HepG2 (cell line): ENCODE measurements at regions not wholly inside any gene's neighbourhood (a gene's known extent, or its start where the extent isn't known, plus 50 kb on each side); places are given as distances from the start of the nearest gene placed in this dataset.

Experiments
- ARHGAP35 ChIP-seq: sonication (generic); formaldehyde crosslinking; IDR thresholded peaks from 2 replicates; pipeline ENCODE4 v1.9.0; 2022; ENCODE audit warnings: mild to moderate bottlenecking, inconsistent platforms, moderate library complexity, missing genetic modification reagents, borderline replicate concordance
- ATAD3A ChIP-seq: sonication (generic); formaldehyde crosslinking; IDR thresholded peaks from 2 replicates; pipeline ENCODE4 v1.4.0; 2020; ENCODE audit warnings: missing genetic modification reagents
- BCL6 ChIP-seq: IDR thresholded peaks from 2 replicates; pipeline ENCODE4 v1.6.1; 2016; ENCODE audit warnings: missing genetic modification reagents, missing compliant biosample characterization
- CBX2 ChIP-seq, 2 experiments: fragments of 200-600 bp in 1 of 2; sonication (generic); formaldehyde crosslinking in 1 of 2; IDR thresholded peaks; 2 replicates each; pipeline versions ENCODE4 v1.7.0 to v1.8.1; 2018 to 2022; ENCODE audit warnings: low read depth in 2 of 2, low read length in 1 of 2, mild to moderate bottlenecking in 1 of 2, missing genetic modification reagents in 1 of 2
- HMGXB3 ChIP-seq: sonication (generic); formaldehyde crosslinking; IDR thresholded peaks from 2 replicates; pipeline ENCODE4 v1.4.0; 2020; ENCODE audit warnings: missing genetic modification reagents, borderline replicate concordance
- NCOR1 ChIP-seq: fragments of 200-600 bp; sonication (generic); IDR thresholded peaks from 2 replicates; pipeline ENCODE4 v1.7.0; 2017; ENCODE audit warnings: antibody characterized with exemption, low read length, borderline replicate concordance
- RFX1 ChIP-seq: fragments of 450-650 bp; IDR thresholded peaks from 2 replicates; pipeline ENCODE4 v1.6.1; 2017
- SATB2 ChIP-seq: sonication (generic); formaldehyde crosslinking; IDR thresholded peaks from 2 replicates; pipeline ENCODE4 v1.5.0; 2020; ENCODE audit warnings: missing genetic modification reagents
- TBL1XR1 ChIP-seq: fragments of 150-350 bp; IDR thresholded peaks from 2 replicates; pipeline ENCODE4 v1.6.1; 2014; ENCODE audit warnings: borderline replicate concordance, low read length; ENCODE audit not compliant: partially characterized antibody
- U2AF2 ChIP-seq: fragments of 200-400 bp; formaldehyde crosslinking; IDR thresholded peaks from 2 replicates; pipeline ENCODE4 v1.6.1; 2017; ENCODE audit warnings: low read depth, mild to moderate bottlenecking, low read length
- ZBTB25 ChIP-seq: IDR thresholded peaks from 2 replicates; pipeline ENCODE4 v1.6.1; 2018; ENCODE audit warnings: missing genetic modification reagents
- ZNF232 ChIP-seq: sonication (generic); formaldehyde crosslinking; IDR thresholded peaks from 2 replicates; pipeline ENCODE4 v1.4.0; 2020; ENCODE audit warnings: missing genetic modification reagents, borderline replicate concordance
- ZNF275 ChIP-seq: sonication (generic); formaldehyde crosslinking; IDR thresholded peaks from 2 replicates; pipeline ENCODE4 v1.8.0; 2022; ENCODE audit warnings: missing genetic modification reagents, mild to moderate bottlenecking, inconsistent platforms, borderline replicate concordance
- ZNF362 ChIP-seq: sonication (generic); formaldehyde crosslinking; IDR thresholded peaks from 2 replicates; pipeline ENCODE4 v1.4.0; 2020; ENCODE audit warnings: missing genetic modification reagents, mild to moderate bottlenecking, borderline replicate concordance
- TF ChIP-seq, protein P1 (sequence below): sonication (generic); formaldehyde crosslinking; IDR thresholded peaks from 2 replicates; pipeline ENCODE4 v1.5.0; 2020; ENCODE audit warnings: mild to moderate bottlenecking, missing genetic modification reagents, moderate library complexity
- TF ChIP-seq, protein P2 (sequence below): fragments of 450-650 bp; IDR thresholded peaks from 2 replicates; pipeline ENCODE4 v1.6.1; 2017
- TF ChIP-seq, protein P3 (sequence below): sonication (generic); formaldehyde crosslinking; IDR thresholded peaks from 2 replicates; pipeline ENCODE4 v1.5.0; 2020; ENCODE audit warnings: mild to moderate bottlenecking, missing genetic modification reagents

DNA sequence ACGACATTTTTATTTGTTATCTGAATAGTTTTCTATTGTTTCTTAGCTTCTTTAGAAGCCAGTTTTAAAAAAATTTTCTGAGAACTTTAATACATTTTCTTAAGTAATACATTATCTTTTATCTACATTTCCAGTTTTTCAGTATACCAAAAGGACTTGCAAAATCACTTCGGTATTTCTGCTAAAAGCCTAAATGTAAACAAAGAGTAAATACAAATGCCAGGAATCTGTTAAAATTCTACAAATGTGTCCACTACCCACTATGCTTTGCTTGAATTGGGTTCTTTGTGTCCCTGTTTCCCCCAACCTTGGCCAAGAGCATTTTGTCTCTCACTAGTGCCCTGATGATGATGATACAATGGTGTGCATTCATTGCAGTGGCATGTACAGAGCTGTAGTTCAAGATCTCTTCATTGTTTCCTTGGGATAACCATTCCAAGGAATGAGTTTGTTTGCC, 611.2 kb downstream of the NR2F1-AS1 start (continued):
- no peak for TF ChIP-seq ATAD3A (CRISPR knock-in tag)
- TF ChIP-seq CBX2 (IDR thresholded peaks at IDR 0.05; ENCODE audit: low read depth, low read length), result no peak
- TF ChIP-seq CBX2 (CRISPR knock-in tag; IDR thresholded peaks at IDR 0.05; ENCODE audit: low read depth), result no peak
- no peak for TF ChIP-seq TBL1XR1
- TF ChIP-seq, protein P1, sequence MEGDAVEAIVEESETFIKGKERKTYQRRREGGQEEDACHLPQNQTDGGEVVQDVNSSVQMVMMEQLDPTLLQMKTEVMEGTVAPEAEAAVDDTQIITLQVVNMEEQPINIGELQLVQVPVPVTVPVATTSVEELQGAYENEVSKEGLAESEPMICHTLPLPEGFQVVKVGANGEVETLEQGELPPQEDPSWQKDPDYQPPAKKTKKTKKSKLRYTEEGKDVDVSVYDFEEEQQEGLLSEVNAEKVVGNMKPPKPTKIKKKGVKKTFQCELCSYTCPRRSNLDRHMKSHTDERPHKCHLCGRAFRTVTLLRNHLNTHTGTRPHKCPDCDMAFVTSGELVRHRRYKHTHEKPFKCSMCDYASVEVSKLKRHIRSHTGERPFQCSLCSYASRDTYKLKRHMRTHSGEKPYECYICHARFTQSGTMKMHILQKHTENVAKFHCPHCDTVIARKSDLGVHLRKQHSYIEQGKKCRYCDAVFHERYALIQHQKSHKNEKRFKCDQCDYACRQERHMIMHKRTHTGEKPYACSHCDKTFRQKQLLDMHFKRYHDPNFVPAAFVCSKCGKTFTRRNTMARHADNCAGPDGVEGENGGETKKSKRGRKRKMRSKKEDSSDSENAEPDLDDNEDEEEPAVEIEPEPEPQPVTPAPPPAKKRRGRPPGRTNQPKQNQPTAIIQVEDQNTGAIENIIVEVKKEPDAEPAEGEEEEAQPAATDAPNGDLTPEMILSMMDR (CRISPR knock-in tag), result no peak
- TF ChIP-seq ZNF275, result no peak
- no peak for TF ChIP-seq RFX1
- TF ChIP-seq SATB2 (CRISPR knock-in tag), result no peak
- TF ChIP-seq BCL6 (CRISPR knock-in tag), result peak; percentile 78
- TF ChIP-seq ZBTB25 (CRISPR knock-in tag), result no peak; the same call in 1 of the 2 replicates
- TF ChIP-seq NCOR1, result peak; percentile 60; the same call in 1 of the 2 replicates
- TF ChIP-seq, protein P2, sequence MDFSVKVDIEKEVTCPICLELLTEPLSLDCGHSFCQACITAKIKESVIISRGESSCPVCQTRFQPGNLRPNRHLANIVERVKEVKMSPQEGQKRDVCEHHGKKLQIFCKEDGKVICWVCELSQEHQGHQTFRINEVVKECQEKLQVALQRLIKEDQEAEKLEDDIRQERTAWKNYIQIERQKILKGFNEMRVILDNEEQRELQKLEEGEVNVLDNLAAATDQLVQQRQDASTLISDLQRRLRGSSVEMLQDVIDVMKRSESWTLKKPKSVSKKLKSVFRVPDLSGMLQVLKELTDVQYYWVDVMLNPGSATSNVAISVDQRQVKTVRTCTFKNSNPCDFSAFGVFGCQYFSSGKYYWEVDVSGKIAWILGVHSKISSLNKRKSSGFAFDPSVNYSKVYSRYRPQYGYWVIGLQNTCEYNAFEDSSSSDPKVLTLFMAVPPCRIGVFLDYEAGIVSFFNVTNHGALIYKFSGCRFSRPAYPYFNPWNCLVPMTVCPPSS, result no peak
- no peak for TF ChIP-seq ZNF232 (CRISPR knock-in tag)
- no peak for TF ChIP-seq ARHGAP35 (CRISPR knock-in tag)
- TF ChIP-seq, protein P3, sequence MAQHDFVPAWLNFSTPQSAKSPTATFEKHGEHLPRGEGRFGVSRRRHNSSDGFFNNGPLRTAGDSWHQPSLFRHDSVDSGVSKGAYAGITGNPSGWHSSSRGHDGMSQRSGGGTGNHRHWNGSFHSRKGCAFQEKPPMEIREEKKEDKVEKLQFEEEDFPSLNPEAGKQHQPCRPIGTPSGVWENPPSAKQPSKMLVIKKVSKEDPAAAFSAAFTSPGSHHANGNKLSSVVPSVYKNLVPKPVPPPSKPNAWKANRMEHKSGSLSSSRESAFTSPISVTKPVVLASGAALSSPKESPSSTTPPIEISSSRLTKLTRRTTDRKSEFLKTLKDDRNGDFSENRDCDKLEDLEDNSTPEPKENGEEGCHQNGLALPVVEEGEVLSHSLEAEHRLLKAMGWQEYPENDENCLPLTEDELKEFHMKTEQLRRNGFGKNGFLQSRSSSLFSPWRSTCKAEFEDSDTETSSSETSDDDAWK, result no peak
- 0 out of 2 replicates have a peak, but pooled peaks have one; percentile 27 for TF ChIP-seq HMGXB3 (CRISPR knock-in tag)
- TF ChIP-seq ZNF362 (CRISPR knock-in tag), result 0 out of 2 replicates have a peak, but pooled peaks have one; percentile 34
- TF ChIP-seq U2AF2, result no peak
